ENCODE measurements at regions not wholly inside any gene's neighbourhood (a gene's known extent, or its start where the extent isn't known, plus 50 kb on each side); places are given as distances from the start of the nearest gene placed in this dataset.

- no peaks in the 10 kb centered on the region for H3K4me1 ChIP-seq
- in situ Hi-C loops (cut with MboI; ENCODE audit: low sequenced_read_pairs in 4 of 4) (no loop called here), intact Hi-C loops (cut with DNase I; ENCODE audit: low total_unique reads) (no loop called here)
- no peaks in the 10 kb centered on the region for H3K9me3 ChIP-seq
- H3K27me3 ChIP-seq, result no peaks in the 10 kb centered on the region
- H3K36me3 ChIP-seq, result no peaks in the 10 kb centered on the region
- ATAC-seq (no peak), DNase-seq (no peak)
- no peak overlapping the region for H3K27ac ChIP-seq
- H3K4me3 ChIP-seq, result no peak overlapping the region
- TF ChIP-seq POLR2A (IDR thresholded peaks at IDR 0.05), result no peak
- TF ChIP-seq CTCF (IDR thresholded peaks at IDR 0.05 in 4 of 5, conservative IDR thresholded peaks at IDR 0.05 in 1 of 5), result no peak
Observed at GRCh38 chr2:173663835-173664512, 301.2 kb downstream of the SP3 start.

GRCh38 chr2:173664513-173664910 is 300.7 kb downstream of the SP3 start:
- H3K36me3 ChIP-seq, result no peaks in the 10 kb centered on the region
- H3K27me3 ChIP-seq, result no peaks in the 10 kb centered on the region
- no peak overlapping the region for H3K27ac ChIP-seq
- no peak for ATAC-seq
- intact Hi-C loops (cut with DNase I; ENCODE audit: low total_unique reads), result no loop called here
- H3K9me3 ChIP-seq, result no peaks in the 10 kb centered on the region
- no peaks in the 10 kb centered on the region for H3K4me1 ChIP-seq
- TF ChIP-seq POLR2A (IDR thresholded peaks at IDR 0.05), result no peak
- no peak for TF ChIP-seq CTCF (IDR thresholded peaks at IDR 0.05 in 4 of 5, conservative IDR thresholded peaks at IDR 0.05 in 1 of 5)
- in situ Hi-C loops (cut with MboI; ENCODE audit: low sequenced_read_pairs in 4 of 4), result no loop called here
- H3K4me3 ChIP-seq, result no peak overlapping the region
- DNase-seq, result no peak

GRCh38 chr2:173666171-173666888 is 298.8 kb downstream of the SP3 start:
- in situ Hi-C loops (cut with MboI; ENCODE audit: low sequenced_read_pairs in 4 of 4) (no loop called here), intact Hi-C loops (cut with DNase I; ENCODE audit: low total_unique reads) (loop anchor here (5.0 kb wide), 1 partner anchor 264 kb away; no protein-coding TSS in a partner anchor)
- Histone ChIP-seq H3K4me3 (no peak overlapping the region), H3K27me3 (no peaks in the 10 kb centered on the region), H3K36me3 (no peaks in the 10 kb centered on the region), H3K27ac (no peak overlapping the region), H3K9me3 (no peaks in the 10 kb centered on the region), H3K4me1 (no peaks in the 10 kb centered on the region)
- no peak for ATAC-seq
- no peak for TF ChIP-seq POLR2A (IDR thresholded peaks at IDR 0.05)
- TF ChIP-seq CTCF (IDR thresholded peaks at IDR 0.05 in 4 of 5, conservative IDR thresholded peaks at IDR 0.05 in 1 of 5), result no peak
- no peak for DNase-seq

GRCh38 chr2:173667014-173667413 is 298.2 kb downstream of the SP3 start:
- intact Hi-C loops (cut with DNase I; ENCODE audit: low total_unique reads), result loop anchor here (5.0 kb wide), 1 partner anchor 265 kb away; no protein-coding TSS in a partner anchor
- Histone ChIP-seq H3K4me3 (no peak overlapping the region), H3K9me3 (no peaks in the 10 kb centered on the region), H3K27me3 (no peaks in the 10 kb centered on the region), H3K27ac (no peak overlapping the region), H3K36me3 (no peaks in the 10 kb centered on the region), H3K4me1 (no peaks in the 10 kb centered on the region)
- no peak for DNase-seq
- in situ Hi-C loops (cut with MboI; ENCODE audit: low sequenced_read_pairs in 4 of 4), result no loop called here
- no peak for ATAC-seq
- no peak for TF ChIP-seq CTCF (IDR thresholded peaks at IDR 0.05 in 4 of 5, conservative IDR thresholded peaks at IDR 0.05 in 1 of 5)
- TF ChIP-seq POLR2A (IDR thresholded peaks at IDR 0.05), result no peak
